GM12891 (cell line): ENCODE measurements at regions not wholly inside any gene's neighbourhood (a gene's known extent, or its start where the extent isn't known, plus 50 kb on each side); places are given as distances from the start of the nearest gene placed in this dataset.

Source experiments
- DNase-seq: peaks from one replicate; pipeline ENCODE4 v3.0.0; 2011; ENCODE audit warnings: low spot score; ENCODE audit not compliant: insufficient read length
- FAIRE-seq: peaks from 2 replicates; lab custom pipeline; 2011; peaks lifted over from hg19 to GRCh38; lab: Jason Lieb, UNC
- PAX5 ChIP-seq: IDR thresholded peaks from 2 replicates; pipeline ENCODE4 v1.6.1; 2011; ENCODE audit warnings: low read length, moderate library complexity, mild to moderate bottlenecking; ENCODE audit not compliant: insufficient read depth, severe bottlenecking
- POLR2A ChIP-seq: IDR thresholded peaks from 2 replicates; pipeline ENCODE4 v1.6.1; 2011; ENCODE audit warnings: low read depth, low read length, control low read depth
- POLR2AphosphoS5 ChIP-seq: IDR thresholded peaks from 2 replicates; pipeline ENCODE4 v1.6.1; 2011; ENCODE audit warnings: low read depth, low read length, control low read depth
- POU2F2 ChIP-seq: IDR thresholded peaks from 2 replicates; pipeline ENCODE4 v1.6.1; 2011; ENCODE audit warnings: low read depth, mild to moderate bottlenecking, control low read depth, low read length, moderate library complexity
- SPI1 ChIP-seq: IDR thresholded peaks from 2 replicates; pipeline ENCODE4 v1.6.1; 2011; ENCODE audit warnings: low read depth, low read length, control low read depth
- TAF1 ChIP-seq: IDR thresholded peaks from 2 replicates; pipeline ENCODE4 v1.6.1; 2011; ENCODE audit warnings: low read depth, low read length, control low read depth

DNA sequence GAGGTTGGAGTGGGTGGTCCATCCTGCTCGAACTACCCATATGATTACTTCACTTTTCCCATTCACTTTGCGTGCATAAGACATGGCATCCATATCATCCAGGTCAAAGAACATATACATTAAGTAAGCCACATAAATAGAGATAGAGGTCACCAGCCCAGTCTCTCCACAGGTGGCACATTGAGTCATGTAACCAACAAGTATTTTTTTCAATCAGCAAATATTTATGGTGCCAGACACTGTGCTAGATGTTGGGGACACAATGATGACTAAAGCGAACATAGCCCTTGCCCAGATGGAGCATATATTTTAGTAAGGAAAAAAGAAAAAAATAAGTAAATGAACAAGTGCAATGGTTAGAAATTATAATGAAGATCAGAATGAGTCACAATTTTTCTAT is 83.6 kb upstream of the LCLAT1 start:
- TF ChIP-seq PAX5 (no peak), POU2F2 (no peak), POLR2AphosphoS5 (no peak), POLR2A (no peak), SPI1 (no peak), TAF1 (no peak)
- FAIRE-seq (no peak), DNase-seq (no peak)

DNA sequence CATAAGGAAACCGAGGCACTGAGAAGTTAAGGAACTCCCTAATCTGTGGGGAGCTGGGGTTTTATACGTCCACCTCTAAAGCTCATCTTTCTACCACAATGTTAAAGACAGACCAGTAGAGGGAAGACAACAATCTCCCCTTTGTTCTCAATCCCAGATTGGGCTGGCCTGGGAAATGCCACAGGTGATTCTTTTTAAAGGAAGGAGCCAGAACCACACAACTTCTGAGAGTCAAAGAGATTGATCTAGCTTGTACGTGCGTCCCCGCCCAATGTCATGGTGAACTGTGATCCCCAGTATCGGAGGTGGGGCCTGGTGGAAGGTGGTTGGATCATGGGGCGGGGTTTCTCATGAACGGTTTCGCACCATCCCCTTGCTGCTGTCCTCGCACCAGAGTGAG is 81.8 kb upstream of the LCLAT1 start:
- no peak for DNase-seq

DNA sequence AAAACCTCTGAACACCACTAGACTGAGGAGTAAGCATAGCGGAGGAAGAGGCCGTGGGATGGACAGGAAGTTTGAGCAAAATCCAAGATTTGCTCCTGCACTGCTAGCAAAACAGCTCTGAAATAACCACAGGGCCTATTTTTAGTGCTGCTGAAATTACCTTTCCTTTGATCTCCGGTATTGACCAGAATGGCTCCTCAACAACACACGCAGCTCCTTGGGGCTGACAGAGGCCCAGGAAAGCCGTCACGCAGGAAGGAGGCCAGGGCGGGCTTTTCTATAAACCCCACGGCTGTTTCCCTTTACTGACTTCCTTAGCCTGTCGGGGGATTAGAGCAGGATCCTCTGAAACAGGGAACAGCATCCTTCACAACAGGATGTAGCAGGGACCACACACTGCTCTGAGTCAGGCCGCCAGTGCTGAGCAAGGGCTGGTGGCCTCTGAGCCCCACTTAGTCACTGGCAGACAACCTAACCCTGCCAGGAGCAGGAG is 80.8 kb upstream of the LCLAT1 start:
- DNase-seq (no peak), FAIRE-seq (no peak)
- no peak for TF ChIP-seq SPI1
- no peak for TF ChIP-seq PAX5
- no peak for TF ChIP-seq POLR2AphosphoS5
- TF ChIP-seq POLR2A = no peak
- TF ChIP-seq POU2F2 = no peak
- TF ChIP-seq TAF1 = no peak

More for the DNA sequence above, 81.8 kb upstream of the LCLAT1 start:
- TF ChIP-seq POU2F2 (no peak), SPI1 (no peak), POLR2A (no peak), POLR2AphosphoS5 (no peak), TAF1 (no peak), PAX5 (no peak)
- no peak for FAIRE-seq

GRCh38 chr2:30367232-30368070 is 79.6 kb upstream of the LCLAT1 start:
- FAIRE-seq (no peak), DNase-seq (no peak)
- TF ChIP-seq POLR2AphosphoS5 = no peak
- TF ChIP-seq POU2F2 = no peak
- no peak for TF ChIP-seq SPI1
- no peak for TF ChIP-seq POLR2A
- TF ChIP-seq PAX5 = no peak
- no peak for TF ChIP-seq TAF1

- FAIRE-seq = no peak
- no peak for DNase-seq
- TF ChIP-seq TAF1 (no peak), SPI1 (no peak), POU2F2 (no peak), POLR2AphosphoS5 (no peak), POLR2A (no peak), PAX5 (no peak)
Observed at GRCh38 chr2:30368258-30368657, 78.8 kb upstream of the LCLAT1 start.

GRCh38 chr2:30371028-30371689 is 75.9 kb upstream of the LCLAT1 start:
- no peak for FAIRE-seq

GRCh38 chr2:30371772-30372373 is 75.2 kb upstream of the LCLAT1 start:
- FAIRE-seq (no peak), DNase-seq (no peak)
- TF ChIP-seq SPI1 (no peak), PAX5 (no peak), POLR2A (no peak), POU2F2 (no peak), TAF1 (no peak), POLR2AphosphoS5 (no peak)

More at GRCh38 chr2:30371028-30371689, 75.9 kb upstream of the LCLAT1 start:
- DNase-seq = no peak
- no peak for TF ChIP-seq PAX5
- no peak for TF ChIP-seq TAF1
- TF ChIP-seq SPI1 = no peak
- no peak for TF ChIP-seq POLR2AphosphoS5
- TF ChIP-seq POU2F2 = no peak
- no peak for TF ChIP-seq POLR2A

DNA sequence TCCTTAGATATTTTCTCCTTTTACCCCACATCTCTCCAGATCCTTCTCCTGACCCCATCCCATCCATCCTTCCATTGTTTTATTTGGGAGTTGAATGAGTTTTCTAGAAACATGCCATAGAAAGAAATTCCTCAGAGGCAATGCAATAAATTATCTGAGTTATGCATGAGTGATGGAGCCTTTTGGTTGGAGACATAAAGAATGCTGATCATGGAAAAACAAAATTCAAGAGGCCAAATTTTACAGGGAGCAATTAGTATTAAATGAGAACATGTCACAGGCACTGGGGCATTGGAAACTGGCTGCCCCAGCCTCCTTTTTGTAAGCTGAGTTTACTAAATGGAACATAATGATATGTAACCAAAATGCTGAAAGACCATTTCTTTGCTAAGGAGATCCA is 74.2 kb upstream of the LCLAT1 start:
- TF ChIP-seq TAF1 (no peak), PAX5 (no peak), POLR2AphosphoS5 (no peak)
- no peak for DNase-seq
- FAIRE-seq = no peak

DNA sequence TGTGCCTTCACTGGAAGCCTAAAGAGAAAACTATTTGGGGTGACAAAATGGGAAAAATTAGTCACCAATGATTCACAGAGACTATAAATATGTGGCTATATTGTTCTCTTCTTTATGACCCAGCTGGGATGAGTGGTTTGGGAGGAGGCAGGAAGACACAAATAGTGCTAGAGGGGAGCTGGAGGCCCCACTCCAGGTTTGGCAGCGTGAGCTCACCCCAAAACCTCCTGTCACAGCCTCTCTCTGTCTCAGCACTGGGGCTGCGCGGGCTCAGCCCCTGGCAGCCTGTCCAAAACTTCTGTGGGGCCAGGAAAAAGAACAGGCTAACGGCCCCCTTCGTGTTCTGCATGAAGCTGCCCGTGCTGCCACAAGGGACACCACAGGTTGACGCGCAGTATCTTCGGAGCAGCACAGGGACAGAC is 73.2 kb upstream of the LCLAT1 start:
- FAIRE-seq (no peak), DNase-seq (no peak)
- no peak for TF ChIP-seq TAF1
- no peak for TF ChIP-seq SPI1
- TF ChIP-seq POLR2A = no peak
- TF ChIP-seq POLR2AphosphoS5 = no peak
- TF ChIP-seq POU2F2 = no peak
- no peak for TF ChIP-seq PAX5
